ENCODE measurements at regions not wholly inside any gene's neighbourhood (a gene's known extent, or its start where the extent isn't known, plus 50 kb on each side); places are given as distances from the start of the nearest gene placed in this dataset.

DNA sequence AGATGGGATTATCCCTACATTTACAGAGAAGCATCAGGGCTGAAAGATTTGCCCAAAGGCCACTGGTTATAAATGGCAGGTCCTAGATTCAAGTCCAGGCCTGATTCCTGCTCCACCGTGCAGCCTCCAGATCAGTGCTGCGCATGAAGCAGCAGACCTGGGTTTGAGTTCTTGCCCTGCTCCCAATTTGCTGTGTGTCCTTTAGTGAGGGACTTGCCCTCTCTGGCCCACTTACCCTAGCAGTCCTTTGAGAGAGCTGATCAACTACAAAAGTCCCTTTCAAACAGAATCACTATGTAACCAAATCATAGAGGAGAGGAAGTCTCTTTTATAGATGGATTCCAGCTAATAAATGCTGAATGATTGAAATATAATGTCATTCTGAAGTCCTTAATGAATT, 200.4 kb downstream of the RAB11FIP4 start:
- no peak overlapping the region for H3K4me3 ChIP-seq (ENCODE audit: low read depth, low read length)
- no peak for DNase-seq (ENCODE audit: low read depth)
- TF ChIP-seq, protein P1, sequence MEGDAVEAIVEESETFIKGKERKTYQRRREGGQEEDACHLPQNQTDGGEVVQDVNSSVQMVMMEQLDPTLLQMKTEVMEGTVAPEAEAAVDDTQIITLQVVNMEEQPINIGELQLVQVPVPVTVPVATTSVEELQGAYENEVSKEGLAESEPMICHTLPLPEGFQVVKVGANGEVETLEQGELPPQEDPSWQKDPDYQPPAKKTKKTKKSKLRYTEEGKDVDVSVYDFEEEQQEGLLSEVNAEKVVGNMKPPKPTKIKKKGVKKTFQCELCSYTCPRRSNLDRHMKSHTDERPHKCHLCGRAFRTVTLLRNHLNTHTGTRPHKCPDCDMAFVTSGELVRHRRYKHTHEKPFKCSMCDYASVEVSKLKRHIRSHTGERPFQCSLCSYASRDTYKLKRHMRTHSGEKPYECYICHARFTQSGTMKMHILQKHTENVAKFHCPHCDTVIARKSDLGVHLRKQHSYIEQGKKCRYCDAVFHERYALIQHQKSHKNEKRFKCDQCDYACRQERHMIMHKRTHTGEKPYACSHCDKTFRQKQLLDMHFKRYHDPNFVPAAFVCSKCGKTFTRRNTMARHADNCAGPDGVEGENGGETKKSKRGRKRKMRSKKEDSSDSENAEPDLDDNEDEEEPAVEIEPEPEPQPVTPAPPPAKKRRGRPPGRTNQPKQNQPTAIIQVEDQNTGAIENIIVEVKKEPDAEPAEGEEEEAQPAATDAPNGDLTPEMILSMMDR (IDR thresholded peaks at IDR 0.05; ENCODE audit: low read depth, low read length, missing control alignments): no peak

DNA sequence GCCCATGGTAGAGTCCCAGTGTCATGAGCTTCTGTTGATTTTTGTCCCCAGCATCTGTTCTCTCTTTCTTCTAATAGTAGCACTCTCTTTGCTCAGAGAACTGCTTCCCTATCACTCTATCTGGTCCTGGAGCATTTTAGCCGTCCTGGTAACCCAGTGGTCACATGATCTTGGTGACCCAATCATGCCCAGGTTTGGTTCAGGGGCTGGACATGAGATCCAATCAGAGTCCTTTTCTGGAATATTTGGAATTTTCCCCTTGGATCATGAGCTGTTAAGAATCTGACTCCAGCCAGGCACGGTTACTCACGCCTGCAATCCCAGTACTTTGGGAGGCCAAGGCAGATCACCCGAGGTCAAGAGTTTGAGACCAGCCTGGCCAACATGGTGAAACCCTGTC, 197.0 kb downstream of the RAB11FIP4 start:
- no peak overlapping the region for H3K4me3 ChIP-seq (ENCODE audit: low read depth, low read length)
- TF ChIP-seq, protein P1 (IDR thresholded peaks at IDR 0.05; ENCODE audit: low read depth, low read length, missing control alignments): no peak

DNA sequence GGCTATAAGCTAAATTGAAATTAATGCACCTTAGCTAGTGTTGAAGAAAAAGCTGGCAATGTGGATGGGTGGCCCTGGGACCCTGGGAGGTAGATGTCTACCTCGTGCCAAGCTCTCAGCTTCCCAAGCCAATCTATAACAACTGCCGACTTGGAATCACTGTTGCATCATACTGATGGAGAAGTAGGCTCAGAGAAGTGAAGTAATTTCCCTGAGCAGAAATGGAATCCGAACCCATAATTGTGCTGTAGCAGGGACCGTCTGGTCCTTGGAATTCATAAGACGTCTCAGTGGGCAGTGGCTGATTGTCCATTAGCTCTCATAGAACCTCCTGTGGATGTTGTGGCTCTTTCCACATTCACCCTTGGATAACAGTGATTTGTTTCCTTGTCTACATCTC, 196.6 kb downstream of the RAB11FIP4 start:
- H3K4me3 ChIP-seq (ENCODE audit: low read depth, low read length): no peak overlapping the region
- no peak for DNase-seq (ENCODE audit: low read depth)
- TF ChIP-seq, protein P1 (IDR thresholded peaks at IDR 0.05; ENCODE audit: low read depth, low read length, missing control alignments): no peak

More for the DNA sequence above, 197.0 kb downstream of the RAB11FIP4 start:
- no peak for DNase-seq (ENCODE audit: low read depth)
